GM12891 (cell line): ENCODE measurements at regions not wholly inside any gene's neighbourhood (a gene's known extent, or its start where the extent isn't known, plus 50 kb on each side); places are given as distances from the start of the nearest gene placed in this dataset.

Experiments
- POLR2A ChIP-seq: IDR thresholded peaks from 2 replicates; pipeline ENCODE4 v1.6.1; 2011; ENCODE audit warnings: low read depth, low read length, control low read depth
- POLR2AphosphoS5 ChIP-seq: IDR thresholded peaks from 2 replicates; pipeline ENCODE4 v1.6.1; 2011; ENCODE audit warnings: low read depth, low read length, control low read depth
- TAF1 ChIP-seq: IDR thresholded peaks from 2 replicates; pipeline ENCODE4 v1.6.1; 2011; ENCODE audit warnings: low read depth, low read length, control low read depth

- no peak for TF ChIP-seq TAF1
- no peak for TF ChIP-seq POLR2A
- no peak for TF ChIP-seq POLR2AphosphoS5
Observed at GRCh38 chr9:13548535-13548934, 269.0 kb upstream of the MPDZ start.
